GM23338 (cell line): ENCODE measurements at regions not wholly inside any gene's neighbourhood (a gene's known extent, or its start where the extent isn't known, plus 50 kb on each side); places are given as distances from the start of the nearest gene placed in this dataset.

Experiments
- EZH2phosphoT487 ChIP-seq: fragments of 200-600 bp; sonication (generic); IDR thresholded peaks from one replicate; pipeline ENCODE4 v1.8.1; 2018; ENCODE audit warnings: antibody characterized with exemption; ENCODE audit not compliant: unreplicated experiment
- TF ChIP-seq, protein P1 (sequence below), 2 experiments: fragments of 200-600 bp in 1 of 2; sonication (generic) in 1 of 2; conservative IDR thresholded peaks; 2 replicates each; pipeline versions ENCODE4 v1.5.1 to v1.6.1; 2016 to 2017; ENCODE audit warnings: antibody characterized with exemption in 2 of 2, low read depth in 2 of 2, mild to moderate bottlenecking in 2 of 2, moderate library complexity in 1 of 2
- TF ChIP-seq, protein P2 (sequence below): IDR thresholded peaks from one replicate; pipeline ENCODE4 v1.6.1; 2018; ENCODE audit warnings: antibody characterized with exemption; ENCODE audit not compliant: unreplicated experiment

DNA sequence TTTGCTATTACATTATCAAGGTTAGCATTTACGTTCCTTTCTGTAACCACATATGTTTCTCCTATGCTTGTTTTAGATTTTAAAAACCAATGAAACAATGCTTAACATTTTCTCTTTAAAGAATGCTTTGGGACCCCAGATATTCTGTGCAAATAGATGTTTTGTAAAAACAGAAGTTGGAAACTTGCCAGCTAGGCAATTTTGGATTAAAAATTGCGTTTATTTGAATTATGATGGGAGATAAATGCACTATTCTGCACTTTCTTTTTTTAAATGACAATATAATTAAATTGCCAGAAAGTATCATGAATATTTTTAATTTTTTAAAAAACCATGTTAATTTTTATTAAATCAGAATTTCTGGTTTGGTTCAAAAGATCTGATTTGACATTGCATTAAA lies 81.6 kb downstream of the MACIR start:
- TF ChIP-seq, protein P1, sequence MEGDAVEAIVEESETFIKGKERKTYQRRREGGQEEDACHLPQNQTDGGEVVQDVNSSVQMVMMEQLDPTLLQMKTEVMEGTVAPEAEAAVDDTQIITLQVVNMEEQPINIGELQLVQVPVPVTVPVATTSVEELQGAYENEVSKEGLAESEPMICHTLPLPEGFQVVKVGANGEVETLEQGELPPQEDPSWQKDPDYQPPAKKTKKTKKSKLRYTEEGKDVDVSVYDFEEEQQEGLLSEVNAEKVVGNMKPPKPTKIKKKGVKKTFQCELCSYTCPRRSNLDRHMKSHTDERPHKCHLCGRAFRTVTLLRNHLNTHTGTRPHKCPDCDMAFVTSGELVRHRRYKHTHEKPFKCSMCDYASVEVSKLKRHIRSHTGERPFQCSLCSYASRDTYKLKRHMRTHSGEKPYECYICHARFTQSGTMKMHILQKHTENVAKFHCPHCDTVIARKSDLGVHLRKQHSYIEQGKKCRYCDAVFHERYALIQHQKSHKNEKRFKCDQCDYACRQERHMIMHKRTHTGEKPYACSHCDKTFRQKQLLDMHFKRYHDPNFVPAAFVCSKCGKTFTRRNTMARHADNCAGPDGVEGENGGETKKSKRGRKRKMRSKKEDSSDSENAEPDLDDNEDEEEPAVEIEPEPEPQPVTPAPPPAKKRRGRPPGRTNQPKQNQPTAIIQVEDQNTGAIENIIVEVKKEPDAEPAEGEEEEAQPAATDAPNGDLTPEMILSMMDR (conservative IDR thresholded peaks at IDR 0.05; ENCODE audit: low read depth in 2 of 2): no peak
- TF ChIP-seq EZH2phosphoT487: no peak
- TF ChIP-seq, protein P2, sequence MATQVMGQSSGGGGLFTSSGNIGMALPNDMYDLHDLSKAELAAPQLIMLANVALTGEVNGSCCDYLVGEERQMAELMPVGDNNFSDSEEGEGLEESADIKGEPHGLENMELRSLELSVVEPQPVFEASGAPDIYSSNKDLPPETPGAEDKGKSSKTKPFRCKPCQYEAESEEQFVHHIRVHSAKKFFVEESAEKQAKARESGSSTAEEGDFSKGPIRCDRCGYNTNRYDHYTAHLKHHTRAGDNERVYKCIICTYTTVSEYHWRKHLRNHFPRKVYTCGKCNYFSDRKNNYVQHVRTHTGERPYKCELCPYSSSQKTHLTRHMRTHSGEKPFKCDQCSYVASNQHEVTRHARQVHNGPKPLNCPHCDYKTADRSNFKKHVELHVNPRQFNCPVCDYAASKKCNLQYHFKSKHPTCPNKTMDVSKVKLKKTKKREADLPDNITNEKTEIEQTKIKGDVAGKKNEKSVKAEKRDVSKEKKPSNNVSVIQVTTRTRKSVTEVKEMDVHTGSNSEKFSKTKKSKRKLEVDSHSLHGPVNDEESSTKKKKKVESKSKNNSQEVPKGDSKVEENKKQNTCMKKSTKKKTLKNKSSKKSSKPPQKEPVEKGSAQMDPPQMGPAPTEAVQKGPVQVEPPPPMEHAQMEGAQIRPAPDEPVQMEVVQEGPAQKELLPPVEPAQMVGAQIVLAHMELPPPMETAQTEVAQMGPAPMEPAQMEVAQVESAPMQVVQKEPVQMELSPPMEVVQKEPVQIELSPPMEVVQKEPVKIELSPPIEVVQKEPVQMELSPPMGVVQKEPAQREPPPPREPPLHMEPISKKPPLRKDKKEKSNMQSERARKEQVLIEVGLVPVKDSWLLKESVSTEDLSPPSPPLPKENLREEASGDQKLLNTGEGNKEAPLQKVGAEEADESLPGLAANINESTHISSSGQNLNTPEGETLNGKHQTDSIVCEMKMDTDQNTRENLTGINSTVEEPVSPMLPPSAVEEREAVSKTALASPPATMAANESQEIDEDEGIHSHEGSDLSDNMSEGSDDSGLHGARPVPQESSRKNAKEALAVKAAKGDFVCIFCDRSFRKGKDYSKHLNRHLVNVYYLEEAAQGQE: no peak
